GM13977 (cell line): ENCODE measurements at regions not wholly inside any gene's neighbourhood (a gene's known extent, or its start where the extent isn't known, plus 50 kb on each side); places are given as distances from the start of the nearest gene placed in this dataset.

ENCODE experiments used
- DNase-seq: peaks from one replicate; pipeline ENCODE4 v3.0.0; 2012; ENCODE audit warnings: low spot score
- in situ Hi-C: fragments of 300-500 bp; cut with MboI; formaldehyde crosslinking; loops from one replicate; pipeline ENCODE4 v1.12.0; 2022; ENCODE audit warnings: low sequenced_read_pairs, low pct_unique_long_range_greater_than_20kb, mixed read lengths, inconsistent platforms; ENCODE audit not compliant: unreplicated experiment
- TF ChIP-seq, protein P1 (sequence below): IDR thresholded peaks from 2 replicates; pipeline ENCODE4 v1.5.1; 2012; ENCODE audit warnings: mild to moderate bottlenecking, control low read depth; ENCODE audit not compliant: insufficient read depth; ENCODE audit errors: extremely low read depth, missing control alignments

DNA sequence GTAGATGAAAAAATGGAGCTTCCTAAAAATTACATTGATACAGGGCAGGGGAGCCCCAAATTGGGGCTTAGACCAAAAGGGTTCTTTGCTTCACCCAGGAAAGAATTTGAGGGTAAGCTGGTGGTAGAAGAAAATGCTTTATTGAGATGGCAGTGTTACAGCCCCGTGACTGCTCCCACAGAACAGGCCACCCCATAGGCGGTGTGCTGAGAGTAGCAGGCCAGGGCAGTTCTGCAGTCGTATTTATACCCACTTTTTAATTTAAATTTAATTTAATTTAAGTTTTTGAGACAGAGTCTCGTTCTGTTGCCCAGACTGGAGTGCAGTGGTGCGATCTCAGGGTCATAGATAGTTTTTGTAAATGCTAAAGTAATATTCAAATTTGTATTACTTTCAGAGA, 265.0 kb downstream of the CDH26 start:
- TF ChIP-seq, protein P1, sequence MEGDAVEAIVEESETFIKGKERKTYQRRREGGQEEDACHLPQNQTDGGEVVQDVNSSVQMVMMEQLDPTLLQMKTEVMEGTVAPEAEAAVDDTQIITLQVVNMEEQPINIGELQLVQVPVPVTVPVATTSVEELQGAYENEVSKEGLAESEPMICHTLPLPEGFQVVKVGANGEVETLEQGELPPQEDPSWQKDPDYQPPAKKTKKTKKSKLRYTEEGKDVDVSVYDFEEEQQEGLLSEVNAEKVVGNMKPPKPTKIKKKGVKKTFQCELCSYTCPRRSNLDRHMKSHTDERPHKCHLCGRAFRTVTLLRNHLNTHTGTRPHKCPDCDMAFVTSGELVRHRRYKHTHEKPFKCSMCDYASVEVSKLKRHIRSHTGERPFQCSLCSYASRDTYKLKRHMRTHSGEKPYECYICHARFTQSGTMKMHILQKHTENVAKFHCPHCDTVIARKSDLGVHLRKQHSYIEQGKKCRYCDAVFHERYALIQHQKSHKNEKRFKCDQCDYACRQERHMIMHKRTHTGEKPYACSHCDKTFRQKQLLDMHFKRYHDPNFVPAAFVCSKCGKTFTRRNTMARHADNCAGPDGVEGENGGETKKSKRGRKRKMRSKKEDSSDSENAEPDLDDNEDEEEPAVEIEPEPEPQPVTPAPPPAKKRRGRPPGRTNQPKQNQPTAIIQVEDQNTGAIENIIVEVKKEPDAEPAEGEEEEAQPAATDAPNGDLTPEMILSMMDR = no peak
- in situ Hi-C loops = no loop called here
- DNase-seq = no peak

DNA sequence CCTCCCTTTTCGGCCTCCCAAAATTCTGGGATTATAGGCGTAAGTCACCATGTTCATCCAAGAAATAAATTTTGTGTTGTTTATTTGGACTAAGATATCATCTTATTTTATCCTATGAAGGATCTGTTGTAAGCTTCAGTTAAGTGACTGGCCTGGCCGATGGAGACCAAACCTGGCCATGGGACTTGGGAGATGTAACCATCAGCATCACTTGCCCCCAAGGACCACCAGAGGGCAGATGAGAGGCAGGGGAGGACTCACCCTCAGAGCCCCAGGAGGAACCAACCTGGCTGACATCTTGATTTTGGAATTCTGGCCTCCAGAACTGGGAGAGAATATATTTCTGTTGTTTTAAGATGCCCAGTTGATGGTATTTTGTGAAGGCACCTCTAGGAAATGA, 266.7 kb downstream of the CDH26 start:
- DNase-seq = no peak
- TF ChIP-seq, protein P1 = peak; percentile 26
- in situ Hi-C loops = no loop called here

DNA sequence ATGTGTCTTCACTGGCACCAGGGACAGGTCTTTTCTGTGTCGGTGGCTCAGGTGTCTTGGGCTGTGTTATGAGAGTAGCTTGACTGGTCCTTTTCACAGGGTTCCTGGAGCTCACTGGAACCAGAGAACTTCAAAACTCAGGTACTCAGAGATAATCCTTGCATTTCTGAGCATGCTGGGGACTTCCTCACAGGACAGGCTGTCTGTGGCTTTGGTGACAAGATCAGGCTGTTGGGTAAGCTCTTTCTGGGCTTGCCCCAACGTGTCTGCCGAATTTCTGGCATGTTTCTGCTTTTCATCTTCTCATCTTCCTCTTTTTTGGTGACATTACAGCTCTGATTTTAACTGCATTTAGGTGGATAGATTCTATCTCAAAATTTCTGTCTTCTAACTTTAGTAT, 270.0 kb downstream of the CDH26 start:
- in situ Hi-C loops = no loop called here
- TF ChIP-seq, protein P1 = no peak
- DNase-seq = no peak

DNA sequence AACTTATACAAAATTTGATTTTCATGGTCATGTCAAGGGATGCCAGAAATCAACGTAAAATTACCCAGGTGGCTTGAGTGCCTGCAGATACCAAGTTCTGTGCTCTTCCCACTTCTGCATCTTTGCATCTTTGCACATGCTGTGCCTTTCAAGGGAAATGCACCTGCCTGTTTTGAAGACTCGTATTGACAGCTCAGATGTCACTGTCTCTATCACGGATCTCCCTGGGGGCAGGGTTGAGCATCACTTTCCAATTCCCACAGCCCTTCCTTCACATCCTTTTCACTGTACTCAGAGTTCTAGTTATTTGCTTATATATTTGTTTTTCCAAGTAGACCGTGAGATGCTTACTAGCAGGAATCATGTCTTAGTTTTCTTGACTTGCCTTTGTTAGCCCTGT, 274.2 kb downstream of the CDH26 start:
- in situ Hi-C loops = no loop called here
- DNase-seq = no peak
- TF ChIP-seq, protein P1 = no peak

DNA sequence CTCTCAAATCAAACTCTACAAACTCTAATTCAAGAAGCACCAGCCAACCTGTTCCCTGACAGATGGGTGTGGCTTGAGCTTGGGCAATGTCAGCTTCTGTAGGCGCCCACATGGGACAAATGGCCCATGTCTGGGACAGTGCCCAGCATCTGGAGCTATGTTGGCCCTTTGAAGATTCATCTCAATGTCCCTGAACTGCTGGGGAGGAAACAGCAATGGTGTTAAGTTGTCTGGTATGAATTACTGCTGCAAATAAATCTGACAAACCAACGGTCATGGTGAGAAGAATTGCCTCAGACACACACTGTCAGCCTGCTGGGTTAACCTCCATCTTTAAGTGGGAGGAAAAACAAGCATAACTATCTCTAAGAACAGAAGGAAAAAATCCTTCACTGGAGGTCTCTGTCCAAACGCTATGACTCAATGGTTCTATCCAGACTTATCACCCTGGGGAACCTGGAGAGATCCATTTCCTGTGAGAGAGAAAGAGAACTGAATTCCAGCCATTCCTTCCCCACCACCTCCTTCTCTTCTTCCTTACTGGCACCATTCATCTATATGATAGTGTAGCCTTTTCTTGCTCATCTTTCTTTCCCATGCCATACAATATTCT, 274.9 kb downstream of the CDH26 start:
- no peak for DNase-seq
- TF ChIP-seq, protein P1 = no peak
- in situ Hi-C loops = no loop called here

DNA sequence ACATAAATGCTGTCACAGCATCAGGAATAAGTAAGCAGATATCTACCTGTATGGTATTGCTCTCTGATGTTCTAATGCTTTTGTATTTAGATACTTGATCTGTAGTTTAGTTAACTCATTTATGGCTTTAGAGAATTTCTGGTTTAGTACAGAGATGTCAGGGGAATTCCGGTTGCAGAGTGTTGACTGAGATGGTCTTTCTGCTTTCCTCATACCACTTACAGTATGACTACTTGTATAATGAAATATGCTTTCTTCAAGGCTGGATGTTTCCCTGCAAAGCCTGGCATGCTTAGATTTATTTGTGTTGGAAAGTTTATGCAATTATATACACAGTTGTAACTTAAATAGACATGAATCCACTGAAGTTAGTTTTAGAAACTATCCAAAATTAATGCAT, 278.4 kb downstream of the CDH26 start:
- TF ChIP-seq, protein P1 = no peak
- in situ Hi-C loops = no loop called here
- DNase-seq = no peak

DNA sequence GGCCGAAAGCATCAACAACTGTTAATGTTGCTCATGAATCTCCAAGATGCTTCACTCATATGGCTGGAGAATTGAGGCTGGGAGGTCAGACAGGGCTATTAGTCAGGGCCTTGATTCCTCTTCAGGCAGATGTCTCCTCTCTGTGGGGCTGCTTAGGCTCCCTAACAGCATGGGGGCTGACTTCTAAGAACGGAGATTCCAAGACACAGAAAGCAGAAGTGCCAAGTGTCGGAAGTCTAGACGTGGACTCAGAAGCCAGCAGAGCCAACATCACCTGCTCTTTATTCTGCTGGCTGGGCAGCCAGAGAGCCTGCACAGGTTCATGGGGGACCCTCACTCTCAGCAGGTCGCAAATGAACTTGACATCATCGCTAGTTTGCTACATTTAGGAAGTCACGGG, 279.8 kb downstream of the CDH26 start:
- in situ Hi-C loops = no loop called here
- TF ChIP-seq, protein P1 = no peak
- no peak for DNase-seq
